ENCODE measurements at regions not wholly inside any gene's neighbourhood (a gene's known extent, or its start where the extent isn't known, plus 50 kb on each side); places are given as distances from the start of the nearest gene placed in this dataset.

DNA sequence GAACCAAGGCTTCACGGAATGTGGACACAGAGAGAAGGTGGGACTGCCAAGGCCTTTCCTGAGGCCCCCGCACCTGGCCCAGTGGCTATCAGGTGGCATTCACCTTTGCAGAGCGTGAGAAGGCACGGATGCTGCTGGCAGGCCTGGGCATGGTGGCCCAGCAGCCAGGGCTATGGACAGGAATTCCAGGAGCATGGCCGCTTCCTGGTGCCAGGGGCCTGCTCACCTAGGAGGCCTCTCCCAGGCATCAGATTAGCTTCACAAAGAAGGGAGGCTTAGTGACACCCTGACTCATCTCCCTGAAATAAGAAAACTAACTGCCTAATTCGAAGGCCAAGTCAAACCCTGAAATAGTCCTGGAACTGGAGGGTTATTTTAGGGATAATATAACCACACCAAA is 155.8 kb downstream of the TEX29 start:
- no peaks in the 10 kb centered on the region for H3K27me3 ChIP-seq
- intact Hi-C loops (cut with DNase I; ENCODE audit: low total_unique reads): no loop called here
- WGBS, 2 donors: 87 to 91% methylated on average over 6 of the region's 6 CpGs
- no peaks in the 10 kb centered on the region for H3K36me3 ChIP-seq (ENCODE audit: low read depth, missing control alignments)
- H3K9me3 ChIP-seq: no peaks in the 10 kb centered on the region
- H3K27ac ChIP-seq: no peak overlapping the region
- no peaks in the 10 kb centered on the region for H3K4me1 ChIP-seq
- H3K4me3 ChIP-seq: no peak overlapping the region
- DNase-seq: no peak
- TF ChIP-seq POLR2A (IDR thresholded peaks at IDR 0.05): no peak
- TF ChIP-seq, protein P1, sequence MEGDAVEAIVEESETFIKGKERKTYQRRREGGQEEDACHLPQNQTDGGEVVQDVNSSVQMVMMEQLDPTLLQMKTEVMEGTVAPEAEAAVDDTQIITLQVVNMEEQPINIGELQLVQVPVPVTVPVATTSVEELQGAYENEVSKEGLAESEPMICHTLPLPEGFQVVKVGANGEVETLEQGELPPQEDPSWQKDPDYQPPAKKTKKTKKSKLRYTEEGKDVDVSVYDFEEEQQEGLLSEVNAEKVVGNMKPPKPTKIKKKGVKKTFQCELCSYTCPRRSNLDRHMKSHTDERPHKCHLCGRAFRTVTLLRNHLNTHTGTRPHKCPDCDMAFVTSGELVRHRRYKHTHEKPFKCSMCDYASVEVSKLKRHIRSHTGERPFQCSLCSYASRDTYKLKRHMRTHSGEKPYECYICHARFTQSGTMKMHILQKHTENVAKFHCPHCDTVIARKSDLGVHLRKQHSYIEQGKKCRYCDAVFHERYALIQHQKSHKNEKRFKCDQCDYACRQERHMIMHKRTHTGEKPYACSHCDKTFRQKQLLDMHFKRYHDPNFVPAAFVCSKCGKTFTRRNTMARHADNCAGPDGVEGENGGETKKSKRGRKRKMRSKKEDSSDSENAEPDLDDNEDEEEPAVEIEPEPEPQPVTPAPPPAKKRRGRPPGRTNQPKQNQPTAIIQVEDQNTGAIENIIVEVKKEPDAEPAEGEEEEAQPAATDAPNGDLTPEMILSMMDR (IDR thresholded peaks at IDR 0.05): no peak

DNA sequence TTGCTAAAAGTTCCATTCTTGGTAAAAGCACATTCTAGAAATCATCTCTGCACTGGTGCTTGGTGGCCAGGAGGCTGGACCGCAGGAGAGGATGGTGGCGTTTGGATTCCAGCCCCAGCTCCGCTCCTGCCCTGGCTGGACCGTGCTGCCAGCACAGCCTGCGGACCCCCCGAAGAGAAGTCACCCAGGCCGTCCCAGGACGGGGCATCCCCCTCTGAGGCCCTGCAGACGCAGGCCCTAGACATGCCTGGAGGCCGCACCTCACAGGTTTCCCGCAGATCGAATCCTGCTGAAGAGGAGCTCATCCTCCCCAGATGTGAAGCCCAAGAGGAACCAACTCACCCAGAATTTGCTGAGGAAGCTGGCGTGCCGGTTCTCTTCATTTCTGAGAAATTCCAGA is 159.0 kb downstream of the TEX29 start:
- Histone ChIP-seq H3K27ac (no peak overlapping the region), H3K4me3 (no peak overlapping the region), H3K36me3 (ENCODE audit: low read depth, missing control alignments) (no peaks in the 10 kb centered on the region), H3K4me1 (no peaks in the 10 kb centered on the region), H3K27me3 (no peaks in the 10 kb centered on the region), H3K9me3 (no peaks in the 10 kb centered on the region)
- DNase-seq: no peak
- 79 to 86% methylated on average over 5 to 14 of the region's 14 CpGs for WGBS, 2 donors
- TF ChIP-seq POLR2A (IDR thresholded peaks at IDR 0.05): no peak
- TF ChIP-seq, protein P1 (IDR thresholded peaks at IDR 0.05): no peak
- intact Hi-C loops (cut with DNase I; ENCODE audit: low total_unique reads): no loop called here

DNA sequence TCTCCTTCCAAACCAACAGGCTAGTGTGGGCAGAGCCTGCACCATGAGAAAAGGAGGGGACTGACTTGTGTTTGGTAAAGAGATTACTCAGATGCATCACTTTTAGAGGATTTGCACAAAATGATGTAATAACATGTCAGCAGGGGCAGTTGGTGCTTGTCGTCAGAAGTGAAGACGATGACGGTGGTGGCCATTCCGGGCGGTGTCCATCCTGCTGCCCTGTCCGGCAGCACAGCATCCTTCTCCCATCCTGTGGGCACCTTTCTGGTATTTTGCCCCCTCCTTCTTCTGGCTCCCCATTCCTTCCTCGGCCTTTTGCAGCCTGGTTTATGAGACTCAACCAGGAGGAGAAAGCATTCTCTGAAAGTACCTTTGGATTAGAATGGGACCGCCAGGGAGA is 160.1 kb downstream of the TEX29 start:
- intact Hi-C loops (cut with DNase I; ENCODE audit: low total_unique reads): no loop called here
- WGBS, 2 donors: 85 to 90% methylated on average over 8 of the region's 8 CpGs
- no peaks in the 10 kb centered on the region for H3K36me3 ChIP-seq (ENCODE audit: low read depth, missing control alignments)
- H3K9me3 ChIP-seq: no peaks in the 10 kb centered on the region
- H3K27ac ChIP-seq: no peak overlapping the region
- no peak overlapping the region for H3K4me3 ChIP-seq
- DNase-seq: no peak
- no peak for TF ChIP-seq POLR2A (IDR thresholded peaks at IDR 0.05)
- TF ChIP-seq, protein P1 (IDR thresholded peaks at IDR 0.05): no peak
- H3K27me3 ChIP-seq: no peaks in the 10 kb centered on the region
- H3K4me1 ChIP-seq: no peaks in the 10 kb centered on the region

DNA sequence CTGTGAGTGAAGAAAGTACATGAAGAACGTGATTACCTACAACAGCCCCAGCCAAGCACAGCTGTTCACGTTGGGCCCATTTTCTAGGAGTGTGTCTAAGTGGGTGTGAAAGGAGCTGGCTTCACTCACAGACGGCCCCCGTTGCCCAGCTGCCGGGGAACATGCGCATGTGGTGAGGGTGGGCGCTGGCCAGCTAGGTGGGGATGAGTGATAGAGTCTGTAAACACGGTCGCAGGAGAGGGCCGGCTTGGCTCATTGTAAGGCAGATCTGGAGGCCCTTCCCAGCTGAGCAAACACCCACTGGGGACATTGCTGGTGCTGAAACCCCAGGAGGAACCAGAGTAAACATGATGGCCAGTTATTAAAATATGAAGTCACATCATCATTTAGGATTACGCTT is 160.5 kb downstream of the TEX29 start:
- no peak for DNase-seq
- no peak overlapping the region for H3K27ac ChIP-seq
- H3K36me3 ChIP-seq (ENCODE audit: low read depth, missing control alignments): no peaks in the 10 kb centered on the region
- H3K9me3 ChIP-seq: no peaks in the 10 kb centered on the region
- 59 to 68% methylated on average over 8 to 11 of the region's 11 CpGs for WGBS, 2 donors
- intact Hi-C loops (cut with DNase I; ENCODE audit: low total_unique reads): no loop called here
- H3K27me3 ChIP-seq: no peaks in the 10 kb centered on the region
- TF ChIP-seq POLR2A (IDR thresholded peaks at IDR 0.05): no peak
- TF ChIP-seq, protein P1 (IDR thresholded peaks at IDR 0.05): no peak
- H3K4me1 ChIP-seq: no peaks in the 10 kb centered on the region
- H3K4me3 ChIP-seq: no peak overlapping the region

DNA sequence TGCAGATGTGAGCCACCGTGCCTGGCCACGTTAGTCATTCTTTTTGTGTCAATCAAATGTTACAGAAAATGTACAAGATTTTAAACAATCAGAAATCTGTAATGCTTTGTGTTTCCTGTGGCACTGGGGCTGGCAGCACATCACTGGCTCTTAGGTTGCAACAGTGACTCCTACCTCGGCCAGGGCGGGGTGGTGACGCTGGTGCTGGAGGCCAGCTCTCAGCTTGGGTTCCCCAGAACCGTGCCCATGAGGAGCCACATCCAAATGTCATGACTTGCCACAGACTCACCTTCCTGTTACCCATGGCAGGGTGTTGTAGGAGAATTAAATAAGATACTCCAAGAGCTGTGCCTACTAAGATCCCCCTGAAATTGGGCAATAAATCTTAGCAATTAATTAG is 161.7 kb downstream of the TEX29 start:
- DNase-seq: peak; percentile 1
- H3K4me1 ChIP-seq: no peaks in the 10 kb centered on the region
- no peaks in the 10 kb centered on the region for H3K27me3 ChIP-seq
- H3K27ac ChIP-seq: no peak overlapping the region
- intact Hi-C loops (cut with DNase I; ENCODE audit: low total_unique reads): no loop called here
- 76 to 78% methylated on average over 6 of the region's 6 CpGs for WGBS, 2 donors
- no peak for TF ChIP-seq POLR2A (IDR thresholded peaks at IDR 0.05)
- TF ChIP-seq, protein P1 (IDR thresholded peaks at IDR 0.05): no peak
- H3K4me3 ChIP-seq: no peak overlapping the region
- H3K36me3 ChIP-seq (ENCODE audit: low read depth, missing control alignments): no peaks in the 10 kb centered on the region
- no peaks in the 10 kb centered on the region for H3K9me3 ChIP-seq

Measured in testis (tissue), 2 donors.